Brain microvascular endothelial cell (primary cell): ENCODE measurements at regions not wholly inside any gene's neighbourhood (a gene's known extent, or its start where the extent isn't known, plus 50 kb on each side); places are given as distances from the start of the nearest gene placed in this dataset.

ENCODE experiments used
- DNase-seq: peaks from one replicate; pipeline ENCODE4 v3.0.0-alpha.2; 2020
- H3K27ac ChIP-seq: fragments of 250-450 bp; sonication (Bioruptor Pico); 2 replicates; pipeline ENCODE4 v1.5.1; 2020; ENCODE audit warnings: mild to moderate bottlenecking, moderate library complexity
- H3K27me3 ChIP-seq: fragments of 250-450 bp; sonication (Bioruptor Pico); replicated peaks from 2 replicates; pipeline ENCODE4 v1.5.1; 2020; ENCODE audit warnings: mild to moderate bottlenecking
- H3K36me3 ChIP-seq: fragments of 250-450 bp; sonication (Bioruptor Pico); replicated peaks from 2 replicates; pipeline ENCODE4 v1.5.1; 2020; ENCODE audit warnings: mild to moderate bottlenecking
- H3K4me3 ChIP-seq: 2 replicates; pipeline ENCODE4 v1.5.1; 2011; ENCODE audit warnings: low read depth, mild to moderate bottlenecking, control low read depth, low read length, moderate library complexity
- in situ Hi-C: cut with HindIII; loops from 2 replicates; pipeline ENCODE4 v1.10.0; 2017; ENCODE audit warnings: low sequenced_read_pairs, low pct_ligation_motif_present
- TF ChIP-seq, protein P1 (sequence below): IDR thresholded peaks from 2 replicates; pipeline ENCODE4 v1.5.1; 2011; ENCODE audit warnings: low read depth, mild to moderate bottlenecking, moderate library complexity, low read length, control low read depth, inconsistent platforms; ENCODE audit errors: missing control alignments

DNA sequence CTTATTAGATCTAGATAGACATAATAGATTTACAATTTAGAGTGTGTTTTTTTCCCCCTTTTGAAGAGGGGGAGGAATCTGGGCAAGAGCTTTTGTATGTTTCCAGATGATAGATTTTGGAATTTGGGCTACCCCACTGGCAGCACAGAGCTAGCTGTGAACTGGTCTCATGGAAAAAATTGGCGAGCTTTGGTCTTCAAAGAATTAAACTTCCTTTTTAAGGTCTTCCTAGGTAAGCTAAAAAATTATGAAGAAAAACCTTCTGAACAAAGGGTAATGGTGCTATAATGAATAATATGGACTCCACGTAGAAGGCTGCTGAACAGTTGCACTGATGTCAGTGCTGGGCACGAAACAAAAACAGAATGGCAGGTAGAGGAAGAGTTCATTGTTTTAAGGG, 109.3 kb downstream of the ZIC5 start:
- Histone ChIP-seq H3K27me3 (no peaks in the 10 kb centered on the region), H3K4me3 (no peak overlapping the region), H3K36me3 (no peaks in the 10 kb centered on the region), H3K27ac (no peak overlapping the region)
- in situ Hi-C loops = no loop called here
- no peak for DNase-seq
- TF ChIP-seq, protein P1, sequence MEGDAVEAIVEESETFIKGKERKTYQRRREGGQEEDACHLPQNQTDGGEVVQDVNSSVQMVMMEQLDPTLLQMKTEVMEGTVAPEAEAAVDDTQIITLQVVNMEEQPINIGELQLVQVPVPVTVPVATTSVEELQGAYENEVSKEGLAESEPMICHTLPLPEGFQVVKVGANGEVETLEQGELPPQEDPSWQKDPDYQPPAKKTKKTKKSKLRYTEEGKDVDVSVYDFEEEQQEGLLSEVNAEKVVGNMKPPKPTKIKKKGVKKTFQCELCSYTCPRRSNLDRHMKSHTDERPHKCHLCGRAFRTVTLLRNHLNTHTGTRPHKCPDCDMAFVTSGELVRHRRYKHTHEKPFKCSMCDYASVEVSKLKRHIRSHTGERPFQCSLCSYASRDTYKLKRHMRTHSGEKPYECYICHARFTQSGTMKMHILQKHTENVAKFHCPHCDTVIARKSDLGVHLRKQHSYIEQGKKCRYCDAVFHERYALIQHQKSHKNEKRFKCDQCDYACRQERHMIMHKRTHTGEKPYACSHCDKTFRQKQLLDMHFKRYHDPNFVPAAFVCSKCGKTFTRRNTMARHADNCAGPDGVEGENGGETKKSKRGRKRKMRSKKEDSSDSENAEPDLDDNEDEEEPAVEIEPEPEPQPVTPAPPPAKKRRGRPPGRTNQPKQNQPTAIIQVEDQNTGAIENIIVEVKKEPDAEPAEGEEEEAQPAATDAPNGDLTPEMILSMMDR = no peak

DNA sequence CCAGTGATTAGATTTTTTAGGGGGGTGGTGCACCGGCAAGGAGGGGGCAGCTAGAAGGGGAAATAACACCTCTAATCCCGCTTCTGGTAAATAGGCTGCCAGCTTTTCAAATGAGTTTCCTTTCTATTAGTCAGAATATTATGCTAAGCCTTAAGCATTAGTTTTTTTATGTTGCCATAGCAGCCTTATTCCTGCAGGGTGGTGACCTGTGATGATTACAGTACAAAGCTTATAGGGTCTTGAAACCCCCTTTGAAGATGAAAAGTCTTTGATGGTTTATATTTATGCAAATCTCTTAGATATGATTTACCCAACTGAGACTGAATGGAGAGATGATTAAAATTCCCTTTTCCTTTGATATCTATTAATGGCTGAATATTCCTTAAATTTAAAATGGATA, 109.8 kb downstream of the ZIC5 start:
- in situ Hi-C loops = no loop called here
- no peak for DNase-seq

DNA sequence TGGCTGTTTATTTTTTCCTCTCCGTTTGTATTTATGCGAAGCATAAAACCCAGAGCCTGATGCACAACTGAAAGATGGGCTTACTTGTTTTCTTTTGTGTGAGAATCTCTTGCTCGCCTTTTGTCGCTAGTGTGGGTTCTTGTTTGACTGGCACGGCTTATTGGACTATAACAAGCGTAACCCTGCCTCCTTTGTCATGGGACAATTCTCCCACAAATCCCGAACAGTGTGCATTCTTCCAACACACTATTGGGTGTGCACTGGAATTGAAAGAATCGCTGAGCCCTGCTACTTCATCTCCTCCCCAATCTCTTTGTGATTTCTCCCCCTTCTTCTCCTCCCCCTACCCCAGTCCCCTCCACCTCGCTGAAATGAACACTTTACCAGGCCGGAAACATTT, 110.8 kb downstream of the ZIC5 start:
- no peak for DNase-seq
- TF ChIP-seq, protein P1 = no peak
- Histone ChIP-seq H3K27ac (no peak overlapping the region), H3K27me3 (no peaks in the 10 kb centered on the region), H3K4me3 (no peak overlapping the region), H3K36me3 (no peaks in the 10 kb centered on the region)
- in situ Hi-C loops = no loop called here

More for the DNA sequence above, 109.8 kb downstream of the ZIC5 start:
- no peak overlapping the region for H3K27ac ChIP-seq
- H3K36me3 ChIP-seq = no peaks in the 10 kb centered on the region
- H3K27me3 ChIP-seq = no peaks in the 10 kb centered on the region
- TF ChIP-seq, protein P1 = no peak
- H3K4me3 ChIP-seq = no peak overlapping the region

DNA sequence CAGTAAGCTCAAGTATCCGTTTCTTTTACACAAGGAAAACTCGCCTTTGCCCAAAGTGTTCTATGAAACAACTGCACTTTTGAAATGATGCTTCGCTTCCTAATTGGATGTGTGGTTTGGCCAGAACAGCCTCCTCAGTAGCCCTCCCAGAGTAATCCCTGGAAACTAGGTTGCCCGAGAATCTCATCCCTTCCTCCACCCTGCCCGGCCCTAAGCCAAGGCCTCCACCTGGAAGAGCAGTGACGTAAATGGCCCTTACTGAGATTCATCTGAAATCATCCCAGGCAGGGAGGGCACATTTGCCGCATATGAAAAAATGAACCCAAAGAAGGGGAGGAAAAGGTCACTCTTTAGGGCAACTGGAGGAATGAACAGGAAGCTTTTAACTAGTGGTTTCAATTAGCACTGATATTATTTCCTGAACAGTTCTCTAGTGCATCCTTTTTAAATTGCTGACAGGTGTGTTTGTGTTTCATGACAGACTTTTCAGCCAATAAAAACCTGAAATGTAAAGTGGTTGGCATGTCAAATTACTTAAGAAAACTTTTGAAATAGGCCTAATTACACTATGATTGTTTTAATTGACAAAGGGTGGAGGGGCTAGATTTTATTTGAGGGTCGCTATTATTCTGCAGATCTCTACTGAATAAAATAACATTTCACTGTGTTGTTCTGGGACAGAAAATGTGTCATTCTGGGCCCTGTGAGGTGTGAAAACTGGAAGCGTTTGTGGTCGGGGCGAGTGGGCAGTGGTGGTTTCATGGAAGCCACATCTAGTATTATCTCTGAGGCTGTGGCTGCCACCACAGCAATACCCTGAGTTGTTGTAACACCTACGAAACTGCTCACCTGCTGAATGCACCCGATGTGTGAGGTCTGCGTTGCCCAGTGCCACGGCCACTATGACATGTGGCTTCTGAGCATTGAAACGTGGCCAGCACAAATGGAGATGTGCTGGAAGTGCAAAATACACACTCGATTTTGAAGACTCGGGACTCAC, 112.1 kb downstream of the ZIC5 start:
- H3K27me3 ChIP-seq = no peaks in the 10 kb centered on the region
- no peak overlapping the region for H3K27ac ChIP-seq
- H3K36me3 ChIP-seq = no peaks in the 10 kb centered on the region
- DNase-seq = no peak
- H3K4me3 ChIP-seq = no peak overlapping the region
- TF ChIP-seq, protein P1 = no peak
- in situ Hi-C loops = no loop called here

DNA sequence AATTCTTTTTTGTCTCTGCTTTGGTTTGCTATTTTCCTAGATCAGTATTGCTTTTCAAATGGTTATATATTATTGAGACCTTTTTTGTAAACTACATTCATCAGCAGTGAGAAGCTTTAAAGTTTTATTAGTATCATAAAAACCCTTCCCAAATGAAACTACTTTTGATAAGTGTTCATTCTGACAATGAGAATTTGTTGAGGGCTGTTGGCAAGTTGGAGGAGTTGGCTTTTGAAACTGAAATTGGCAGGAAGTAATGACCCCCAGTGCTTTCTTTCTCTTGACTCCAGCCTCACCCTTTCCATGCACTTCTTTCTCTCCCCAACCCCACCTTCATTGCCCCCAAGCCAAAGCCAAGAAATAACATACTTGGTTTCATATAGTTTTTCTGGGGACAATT, 113.8 kb downstream of the ZIC5 start:
- Histone ChIP-seq H3K36me3 (no peaks in the 10 kb centered on the region), H3K4me3 (no peak overlapping the region), H3K27ac (no peak overlapping the region), H3K27me3 (no peaks in the 10 kb centered on the region)
- no peak for DNase-seq
- TF ChIP-seq, protein P1 = no peak
- in situ Hi-C loops = no loop called here
